NCI-H128 (cell line): ENCODE measurements at regions not wholly inside any gene's neighbourhood (a gene's known extent, or its start where the extent isn't known, plus 50 kb on each side); places are given as distances from the start of the nearest gene placed in this dataset.

Experiments used
- DNase-seq: peaks from one replicate; lab custom pipeline; 2025; ENCODE audit not compliant: unreplicated experiment; lab: John Stamatoyannopoulos, UW

DNA sequence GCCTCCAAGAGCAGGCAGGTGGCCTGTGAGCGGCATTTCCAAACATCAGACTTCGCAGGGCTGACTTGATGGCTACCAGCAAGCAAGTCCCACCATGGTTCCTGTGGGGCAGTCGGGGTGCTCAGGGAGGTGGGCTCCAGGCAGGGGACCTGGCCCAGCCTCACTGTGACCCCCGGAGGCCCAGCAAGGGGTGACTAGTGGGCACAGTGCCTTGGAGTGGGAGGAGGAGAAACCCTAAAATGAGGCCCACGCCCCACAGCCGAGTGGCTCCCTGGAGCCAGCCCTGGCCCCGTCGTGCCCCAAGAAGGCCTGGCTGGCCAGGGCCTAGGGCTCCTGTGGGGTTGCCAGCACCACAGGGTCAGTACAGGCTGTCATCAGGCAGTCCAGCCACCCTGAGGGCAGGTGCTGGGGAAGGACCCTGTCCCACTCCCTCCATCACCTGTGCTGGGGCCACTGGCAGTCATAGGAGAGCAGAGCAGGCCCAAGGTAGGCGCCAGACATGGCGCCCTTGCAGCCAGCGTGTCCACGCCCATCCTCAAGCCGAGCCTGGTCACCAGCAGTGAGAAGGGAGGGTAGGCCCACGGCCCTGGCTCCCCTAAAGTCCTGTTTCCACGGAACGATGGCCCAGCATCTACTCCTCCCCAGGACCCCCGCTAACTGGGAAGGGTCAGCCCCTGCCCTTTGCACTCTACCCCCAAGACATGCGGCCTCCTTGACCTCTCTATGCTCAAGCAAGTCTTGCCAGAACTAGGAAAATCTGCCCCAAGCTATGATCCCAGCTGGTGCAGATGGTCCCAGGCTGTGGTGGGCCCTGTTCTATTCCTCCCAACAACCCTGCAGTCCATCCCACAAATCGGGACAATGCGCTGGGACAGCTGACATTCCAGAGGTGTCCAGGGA lies 144.2 kb upstream of the C14orf180 start:
- no peak for DNase-seq

DNA sequence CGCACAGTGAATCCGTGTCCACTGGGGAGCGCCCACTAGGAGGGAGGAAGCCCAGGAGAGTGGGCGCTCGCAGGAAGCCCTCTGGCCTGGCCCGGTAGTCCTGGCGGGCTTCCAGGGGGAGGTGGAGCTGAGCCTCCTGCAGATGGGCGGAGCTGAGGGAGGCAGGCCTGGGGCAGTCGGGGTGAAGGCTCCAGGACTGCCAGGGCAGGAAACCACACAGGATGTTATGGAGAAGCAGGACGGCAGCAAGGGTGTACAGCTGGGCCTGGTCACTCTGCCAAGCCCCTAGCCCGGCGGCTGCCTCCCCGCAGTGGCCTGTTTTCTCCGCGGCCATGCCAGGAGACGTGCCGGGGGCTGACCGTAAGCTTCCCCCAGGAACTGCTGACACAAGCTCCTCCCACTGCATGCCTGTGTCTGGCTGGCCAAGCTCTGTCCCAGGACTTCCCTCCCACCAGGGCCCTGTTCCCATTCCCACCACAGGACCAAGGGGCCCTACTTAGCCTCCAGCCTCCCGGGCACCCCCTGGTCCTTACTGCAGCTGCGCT lies 143.4 kb upstream of the C14orf180 start:
- no peak for DNase-seq

DNA sequence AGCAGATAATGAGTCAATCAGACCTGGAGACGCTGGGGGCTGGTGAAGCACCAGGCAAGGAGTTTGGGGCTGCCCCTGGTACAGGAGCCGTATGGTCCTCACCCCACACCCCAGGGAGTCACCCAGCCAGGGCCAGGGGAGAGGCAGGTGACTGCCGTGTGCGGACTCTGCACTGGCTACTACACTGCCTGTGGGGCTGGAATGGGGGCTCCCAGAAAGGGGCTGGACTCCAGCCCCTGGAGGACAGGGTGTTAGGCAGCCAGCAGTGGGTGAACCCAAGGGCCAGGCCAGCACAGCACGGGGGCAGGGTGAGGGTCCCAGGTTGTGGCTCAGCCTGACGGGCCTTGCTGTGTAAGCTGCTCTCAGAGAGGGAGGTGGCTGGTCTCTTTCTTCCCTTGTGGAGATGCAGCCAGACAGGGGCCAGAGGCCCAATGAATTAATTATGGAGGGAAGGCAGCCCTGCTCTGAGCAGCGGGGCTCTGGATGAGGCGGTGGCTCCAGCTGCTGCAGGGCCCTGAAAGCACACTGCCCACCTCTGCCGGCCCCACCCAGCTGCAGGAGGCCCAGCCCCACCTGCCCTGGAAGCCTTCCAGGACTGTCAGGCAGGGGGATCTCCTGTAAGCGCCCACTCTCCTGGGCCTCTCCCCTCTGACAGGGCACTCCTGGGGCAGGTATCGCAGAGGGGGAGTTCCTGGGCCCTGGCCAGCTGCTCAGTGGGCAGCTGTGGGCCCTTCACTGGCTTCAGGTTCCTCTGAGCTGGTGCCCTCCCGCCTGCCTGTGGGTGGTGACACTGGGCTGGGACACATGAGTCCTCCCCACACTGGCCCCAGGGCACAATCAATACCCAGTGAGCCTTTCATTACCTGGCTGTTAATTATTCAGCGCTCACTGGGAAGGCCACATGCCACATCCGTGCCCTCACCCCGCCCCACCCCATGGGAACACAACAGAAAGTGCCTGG lies 142.5 kb upstream of the C14orf180 start:
- DNase-seq: peak; percentile 21

DNA sequence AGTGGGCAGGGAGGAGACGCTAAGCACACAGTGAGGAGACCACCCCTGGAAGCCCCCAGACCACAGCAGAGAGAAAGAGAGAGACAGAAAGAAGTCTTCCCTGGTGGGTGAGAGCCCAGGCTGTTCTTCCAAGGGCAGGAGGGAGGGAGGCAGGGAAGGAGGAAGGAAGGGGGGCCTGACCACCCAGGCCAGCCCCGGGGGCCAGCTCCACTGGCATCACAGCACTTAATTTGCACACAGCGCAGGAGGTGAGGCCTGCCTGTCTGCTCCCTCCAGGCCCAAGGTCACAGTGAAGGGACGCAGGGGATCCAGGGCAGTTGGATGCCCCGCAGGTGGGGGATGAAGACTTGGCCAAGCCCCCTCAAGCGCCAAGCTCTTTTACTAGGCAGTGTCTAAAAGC lies 141.9 kb upstream of the C14orf180 start:
- no peak for DNase-seq

DNA sequence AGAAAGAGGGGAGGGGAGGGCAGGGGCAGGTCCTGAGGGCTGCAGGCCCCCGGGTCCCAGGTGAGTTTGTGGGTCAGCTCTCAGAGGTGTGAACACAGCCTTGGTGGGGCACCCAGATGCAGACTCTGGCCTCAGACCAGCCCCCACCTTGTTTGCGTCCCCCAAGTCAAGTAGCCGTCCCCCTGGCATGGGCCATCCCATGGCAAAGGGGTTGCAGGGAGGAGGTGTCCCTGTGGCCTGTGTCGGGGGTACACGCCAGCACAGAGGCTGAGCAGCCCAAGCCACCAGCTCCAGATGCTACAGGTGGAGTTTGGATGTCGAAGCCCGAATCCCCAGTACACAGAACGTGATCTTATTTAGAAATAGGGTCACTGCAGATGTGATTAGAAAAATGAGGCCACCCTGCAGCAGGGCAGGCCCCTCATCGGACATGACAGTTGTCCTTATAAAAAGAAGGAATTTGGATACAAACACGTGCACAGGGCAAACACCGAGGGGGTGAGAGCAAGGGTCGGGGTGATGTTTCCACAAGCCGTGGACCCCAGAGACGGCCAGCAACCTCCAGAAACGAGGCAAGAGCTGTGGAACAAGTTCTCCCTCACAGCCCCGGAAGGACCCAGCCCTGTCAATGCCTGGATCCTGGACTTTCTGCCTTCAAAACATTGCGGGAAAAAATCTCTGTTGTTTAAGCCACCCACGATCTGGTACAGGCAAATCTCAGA lies 141.2 kb upstream of the C14orf180 start:
- DNase-seq: no peak

DNA sequence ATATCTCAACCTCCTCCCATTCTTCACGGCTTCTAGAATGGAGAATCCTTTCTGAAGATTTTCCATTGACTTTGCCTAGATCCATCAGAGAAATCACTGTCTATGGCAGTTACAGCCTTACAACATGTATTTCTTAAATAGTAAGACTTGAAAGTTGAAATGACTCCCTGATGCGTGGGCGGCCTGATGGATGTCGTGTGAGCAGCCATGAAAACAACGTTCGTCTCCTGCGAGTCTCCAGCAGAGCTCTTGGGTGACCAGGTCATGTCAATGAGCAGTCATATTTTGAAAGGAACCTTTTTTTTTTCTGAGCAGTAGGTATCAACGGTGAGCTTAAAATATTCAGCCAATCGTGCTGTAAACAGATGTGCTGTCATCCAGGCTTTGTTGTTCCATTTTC lies 139.9 kb upstream of the C14orf180 start:
- DNase-seq: no peak

DNA sequence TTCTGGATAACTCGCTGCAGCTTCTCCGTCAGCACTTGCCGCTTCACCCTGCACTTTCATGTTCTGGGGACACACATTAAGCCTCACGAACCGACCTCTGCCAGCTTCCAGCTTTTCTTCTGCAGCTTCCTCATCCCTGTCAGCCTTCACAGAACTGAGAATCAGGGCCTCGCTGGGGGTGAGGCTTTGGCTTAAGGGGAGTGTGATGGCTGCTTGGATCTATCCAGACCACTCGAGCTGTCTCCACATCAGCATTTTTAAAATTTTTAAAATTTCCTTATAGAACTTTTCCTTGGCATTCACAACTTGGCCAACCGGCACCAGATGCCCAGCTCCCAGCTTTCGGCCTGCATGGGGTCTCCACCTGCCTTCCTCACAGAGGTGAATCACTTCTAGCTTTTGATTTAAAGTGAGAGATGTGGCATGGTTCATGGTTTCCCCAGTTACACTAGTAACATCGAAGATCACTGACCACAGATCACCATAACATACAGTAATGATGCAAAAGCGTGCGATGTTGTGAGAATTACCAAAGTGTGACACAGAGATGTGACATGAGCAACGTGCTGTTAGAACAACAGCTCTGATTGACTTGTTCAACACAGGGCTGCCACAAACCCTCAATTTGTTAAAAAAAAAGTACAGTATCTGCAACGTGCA lies 139.1 kb upstream of the C14orf180 start:
- DNase-seq: no peak

DNA sequence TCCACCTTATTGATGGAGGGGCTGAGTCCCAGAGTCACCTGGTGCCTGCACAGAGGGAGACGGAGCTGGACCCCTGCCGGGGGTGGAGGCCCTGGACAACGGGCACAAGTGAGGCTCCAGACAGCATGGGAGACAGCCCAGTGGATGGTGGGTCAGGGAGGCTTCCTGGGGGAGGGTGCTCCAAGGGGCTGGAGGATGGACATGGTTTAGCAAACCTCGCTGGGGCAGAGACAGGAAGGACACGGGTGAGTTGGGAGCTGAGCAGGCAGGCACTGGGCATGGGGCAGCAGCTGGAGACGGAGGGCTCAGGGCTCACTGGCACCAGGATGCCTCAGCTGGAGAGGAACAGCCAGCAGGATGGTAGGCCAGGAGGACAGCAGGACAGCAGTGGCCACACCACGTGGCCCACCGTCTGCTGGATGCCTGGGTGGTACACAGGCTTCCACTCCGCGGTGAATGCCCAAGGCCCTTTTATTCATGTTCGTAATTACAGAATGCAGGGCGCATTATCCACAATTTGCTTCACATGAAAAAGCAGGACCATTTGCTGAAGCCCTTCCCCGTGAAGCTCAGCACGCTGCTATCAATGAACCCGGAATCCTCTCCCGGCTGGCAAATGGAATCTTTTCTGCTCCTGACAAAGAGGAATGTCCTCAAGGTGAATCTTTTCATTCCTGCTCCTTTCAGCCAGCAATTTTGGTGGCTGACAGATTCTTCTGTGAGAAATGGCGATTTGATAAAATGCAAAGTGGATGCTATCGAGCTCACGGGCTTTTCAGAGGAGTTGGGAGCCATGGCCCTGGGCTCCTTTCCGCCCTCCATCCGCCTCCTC lies 138.1 kb upstream of the C14orf180 start:
- no peak for DNase-seq

DNA sequence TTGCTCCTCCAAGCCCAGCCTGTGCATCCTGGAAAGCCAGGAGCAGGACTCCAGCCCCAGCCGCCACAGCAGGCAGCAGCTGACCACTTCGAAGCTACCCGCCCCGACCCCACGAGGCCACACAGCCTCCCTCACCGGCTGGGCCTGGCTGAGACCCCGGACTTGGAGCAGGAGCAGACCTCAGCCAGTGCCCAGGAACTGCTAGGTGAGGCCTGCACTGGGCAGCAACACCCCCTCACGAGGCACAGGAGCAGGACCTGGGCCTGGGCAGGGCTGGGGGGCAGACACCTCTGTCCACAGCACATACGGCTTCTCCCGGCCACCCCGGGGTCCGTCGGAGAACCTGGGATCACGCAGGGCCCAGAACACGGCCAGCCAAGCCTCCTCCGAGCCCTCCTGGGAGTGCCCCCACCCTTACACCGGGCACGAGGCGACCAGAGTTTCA lies 137.4 kb upstream of the C14orf180 start:
- no peak for DNase-seq

DNA sequence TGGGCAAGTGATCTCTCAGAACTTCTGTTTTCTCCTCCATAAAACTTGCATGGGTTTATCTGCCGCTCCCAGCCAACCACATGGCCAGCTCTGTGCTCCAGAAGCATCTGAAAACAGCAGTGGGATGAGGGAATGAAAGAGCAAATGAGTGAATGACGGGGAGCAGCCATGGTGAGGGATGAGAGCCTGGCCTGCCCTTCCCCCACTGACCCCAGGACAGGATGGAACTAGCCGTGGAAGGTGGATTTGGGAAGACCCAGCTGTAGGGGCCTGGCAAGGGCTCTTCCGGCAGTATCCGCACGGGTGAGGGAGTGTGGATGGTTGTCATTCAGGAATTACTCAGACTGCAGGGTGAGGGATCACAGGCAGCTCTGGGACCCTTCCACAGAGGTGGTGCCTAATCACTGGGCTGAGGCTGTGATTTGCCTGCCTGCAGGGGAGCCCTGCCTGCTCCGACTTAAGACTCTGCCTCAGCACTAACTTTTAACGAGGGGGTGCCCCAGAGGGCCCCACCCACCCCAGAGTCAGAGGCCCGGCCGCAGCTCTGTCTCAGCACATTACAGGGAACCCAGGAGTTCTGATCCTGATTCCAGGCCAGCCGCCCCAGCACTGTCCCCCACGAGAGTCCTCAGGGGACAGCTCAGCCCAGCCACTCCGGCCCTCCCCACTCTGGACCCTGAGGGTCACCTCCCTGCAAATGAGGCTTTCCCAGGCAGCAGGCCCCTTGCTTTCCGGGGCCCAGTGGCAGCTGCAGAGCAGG lies 136.8 kb upstream of the C14orf180 start:
- DNase-seq: no peak

DNA sequence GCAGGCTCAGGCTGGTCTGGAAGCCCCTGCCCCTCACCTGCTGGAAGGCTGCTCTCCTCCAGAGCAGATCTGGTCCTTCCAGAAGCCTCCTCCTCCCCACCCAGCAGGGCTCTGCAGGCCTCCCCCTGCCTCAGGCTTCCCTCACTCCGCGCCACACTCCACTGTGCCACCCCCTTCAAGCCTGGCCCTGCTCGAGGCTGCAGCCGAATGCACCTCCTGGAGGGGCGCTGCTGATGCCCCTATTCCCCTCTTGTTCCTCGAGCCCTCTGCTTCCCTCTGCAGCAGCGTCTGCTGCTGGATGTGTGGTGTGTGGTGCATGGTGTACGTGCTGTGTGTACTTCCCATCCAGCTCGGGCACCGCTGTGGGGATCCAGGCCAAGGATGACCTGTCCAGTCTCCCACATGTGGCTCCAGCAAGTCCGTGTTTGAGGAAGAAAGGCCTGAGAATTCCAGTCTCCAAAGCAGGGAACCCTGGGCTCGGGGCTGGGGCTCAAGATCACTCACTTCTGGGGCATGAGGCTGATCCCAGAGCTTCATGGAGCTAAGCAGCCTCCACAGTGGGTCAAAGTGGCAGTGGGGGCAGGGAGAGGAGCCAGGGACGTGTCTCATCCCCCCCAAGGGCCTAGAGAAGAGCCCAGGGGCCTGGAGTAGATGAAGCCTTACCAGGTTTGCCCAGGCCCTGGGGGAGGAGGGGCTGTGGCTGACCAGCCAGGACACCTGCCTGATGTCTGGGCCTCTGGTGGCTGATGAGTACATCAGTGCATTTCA lies 136.0 kb upstream of the C14orf180 start:
- no peak for DNase-seq

DNA sequence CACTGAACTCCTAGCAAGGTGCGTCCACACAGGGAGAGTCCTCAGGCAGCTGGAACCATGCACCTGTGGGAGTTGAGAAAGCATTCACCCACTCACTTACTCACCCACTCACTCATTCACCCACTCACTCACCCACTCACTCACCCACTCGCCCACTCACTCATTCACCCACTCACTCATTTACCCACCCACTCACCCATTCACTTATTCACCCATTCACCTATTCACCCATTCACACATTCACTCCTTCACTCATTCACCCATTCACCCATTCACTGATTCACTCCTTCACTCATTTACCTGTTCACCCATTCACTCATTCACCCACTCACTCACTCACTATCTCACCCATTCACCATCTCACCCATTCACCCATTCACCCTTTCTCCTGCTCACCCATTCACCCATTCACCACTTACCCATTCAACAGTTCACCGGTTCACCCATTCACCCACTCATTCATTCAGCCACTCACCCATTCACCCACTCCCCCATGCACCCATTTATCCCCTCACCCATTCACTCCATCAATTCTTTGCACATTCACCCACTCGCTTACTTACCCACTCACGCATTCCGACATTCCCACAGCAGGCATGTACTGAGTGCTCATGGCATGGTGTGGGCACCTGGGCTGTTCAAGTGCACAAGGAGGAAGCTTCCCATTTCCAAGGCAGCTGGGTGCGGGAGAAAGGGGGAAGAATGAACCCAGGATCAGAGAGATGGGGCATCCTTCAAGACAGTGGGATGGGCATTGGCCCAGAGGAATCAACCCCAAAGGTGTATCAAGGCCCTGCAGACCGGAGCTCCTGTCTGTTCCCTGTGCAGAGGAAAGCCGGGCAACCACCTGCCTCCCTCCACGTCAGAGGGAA lies 135.2 kb upstream of the C14orf180 start:
- DNase-seq: no peak

DNA sequence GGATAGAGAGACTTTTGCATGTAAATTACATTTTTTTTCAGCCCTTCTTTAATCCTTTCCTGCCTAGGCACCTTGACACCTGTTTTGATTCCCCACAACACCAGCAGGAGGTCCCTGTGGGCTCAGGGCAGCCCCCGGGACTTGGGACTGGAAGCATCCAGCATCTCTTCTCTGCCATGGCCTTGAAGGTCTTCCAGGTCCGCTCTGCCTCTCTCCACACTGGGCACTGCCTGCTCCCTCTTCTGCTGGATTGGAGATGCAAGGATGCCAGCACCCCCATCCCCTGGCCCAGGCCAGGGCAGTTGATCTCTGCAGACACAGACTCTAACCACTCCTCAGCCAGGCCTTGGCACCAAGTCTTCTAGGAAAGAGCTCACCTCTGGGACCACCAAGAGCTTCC lies 134.5 kb upstream of the C14orf180 start:
- DNase-seq: no peak

DNA sequence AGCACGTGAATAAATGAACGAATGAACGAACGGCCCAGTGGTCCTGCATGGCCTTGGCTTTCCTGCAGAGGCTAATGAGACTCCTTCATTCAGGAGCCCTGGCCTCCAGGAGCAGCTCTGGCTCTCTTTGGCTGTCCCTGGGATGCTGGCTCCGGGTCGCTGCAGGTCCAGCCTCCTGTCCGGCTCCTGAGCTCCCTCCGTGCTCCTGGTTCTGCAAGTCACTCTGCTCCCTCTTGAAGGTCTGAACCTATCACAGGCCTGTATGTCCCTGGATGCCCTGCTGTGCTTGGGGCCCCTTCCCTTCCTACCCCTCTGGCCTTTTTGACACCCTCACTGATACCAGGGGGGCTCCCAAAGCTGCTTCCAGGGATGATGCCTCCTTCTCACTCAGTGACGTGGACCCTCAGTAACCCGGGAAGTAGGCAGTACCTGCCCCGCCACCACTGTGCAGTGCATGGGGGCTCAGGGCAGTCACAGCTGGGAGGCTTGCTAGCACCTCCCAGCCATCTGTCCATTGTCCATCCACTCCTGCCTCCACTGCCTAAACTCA lies 133.7 kb upstream of the C14orf180 start:
- DNase-seq: no peak

DNA sequence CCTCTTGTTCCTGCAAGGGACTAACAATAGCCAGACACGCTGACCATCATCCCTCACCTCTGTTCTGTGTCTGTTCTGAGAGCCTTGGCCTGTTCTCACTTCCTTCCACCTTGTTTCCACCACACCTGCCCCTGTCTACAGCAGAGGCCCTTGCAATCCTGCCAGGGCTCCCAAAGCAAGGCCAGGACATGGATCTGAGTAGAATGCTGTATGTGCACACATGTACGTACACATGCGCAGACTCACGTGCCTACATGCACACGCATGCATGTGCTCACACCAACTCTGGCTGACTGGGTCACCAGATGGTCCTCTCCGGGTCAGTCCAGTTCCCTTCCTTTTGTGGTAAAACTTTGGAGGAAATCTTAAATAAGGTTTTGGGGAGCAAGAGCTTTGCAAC lies 133.0 kb upstream of the C14orf180 start:
- DNase-seq: no peak

DNA sequence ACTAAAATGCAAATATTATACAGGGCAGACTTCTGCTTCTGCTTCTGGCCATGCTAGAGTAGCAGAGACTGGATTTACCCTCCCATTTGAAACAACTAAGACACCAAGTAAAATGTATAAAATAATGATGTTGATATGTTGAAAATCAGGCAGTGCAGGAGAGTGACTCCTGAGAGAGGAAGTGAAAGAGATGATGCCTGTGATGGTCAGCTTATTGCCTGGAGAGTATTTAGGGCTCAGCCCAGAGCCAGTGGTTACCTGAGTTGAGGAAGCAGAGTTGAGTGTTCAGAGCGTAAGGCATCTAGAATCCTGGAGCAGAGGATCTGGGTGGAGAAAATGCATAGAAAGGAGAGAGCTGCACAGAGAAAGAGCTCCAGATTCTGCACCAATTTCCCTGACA lies 131.8 kb upstream of the C14orf180 start:
- no peak for DNase-seq

DNA sequence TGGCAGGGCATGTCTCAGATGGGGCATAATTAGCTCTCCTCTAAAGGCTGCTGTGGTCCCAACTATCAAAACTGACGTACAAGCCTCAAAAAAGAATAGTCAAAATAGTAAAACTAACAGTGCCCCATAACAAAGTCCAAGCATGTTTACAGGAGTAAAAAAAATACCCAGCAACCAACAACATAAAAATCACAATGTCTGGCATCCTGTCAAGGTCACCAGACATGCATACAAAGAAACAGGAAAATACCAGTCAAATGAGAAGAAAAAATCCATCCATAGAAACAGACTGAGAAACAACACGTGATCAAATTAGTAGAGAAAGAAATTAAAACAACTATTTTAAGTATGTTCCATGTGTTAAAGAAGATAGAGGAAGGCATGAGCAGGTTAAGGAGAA lies 131.2 kb upstream of the C14orf180 start:
- DNase-seq: no peak
